ENCODE measurements at regions not wholly inside any gene's neighbourhood (a gene's known extent, or its start where the extent isn't known, plus 50 kb on each side); places are given as distances from the start of the nearest gene placed in this dataset.

GRCh38 chr3:88987776-88988175 is 119.6 kb upstream of the EPHA3 start:
- Histone ChIP-seq H3K9me3 (ENCODE audit: control insufficient read depth, low read length) (no peaks in the 10 kb centered on the region), H3K27me3 (ENCODE audit: control insufficient read depth, insufficient read depth, low read length, poor library complexity, severe bottlenecking) (no peaks in the 10 kb centered on the region), H3K36me3 (ENCODE audit: control insufficient read depth, insufficient read depth, low read length) (no peaks in the 10 kb centered on the region), H3K4me1 (ENCODE audit: control insufficient read depth, insufficient read depth, low read length) (peaks cover 3% of the 10 kb centered on the region), H3K4me3 (ENCODE audit: low read length) (no peak overlapping the region), H3K27ac (ENCODE audit: low read depth, low read length) (no peak overlapping the region), H3K9ac (ENCODE audit: extremely low read depth, low read length, poor library complexity, severe bottlenecking) (no peak overlapping the region)
- Mint-ChIP-seq H3K4me1 (no peaks in the 10 kb centered on the region), H3K4me3 (no peak overlapping the region), H3K27me3 (ENCODE audit: insufficient read depth) (no peaks in the 10 kb centered on the region), H3K36me3 (ENCODE audit: low read depth) (no peaks in the 10 kb centered on the region), H3K27ac (no peak overlapping the region), H3K9me3 (no peaks in the 10 kb centered on the region)
- DNase-seq: no peak
- TF ChIP-seq CTCF (conservative IDR thresholded peaks at IDR 0.05): no peak

- Mint-ChIP-seq H3K9me3 (no peaks in the 10 kb centered on the region), H3K4me3 (no peak overlapping the region), H3K36me3 (ENCODE audit: low read depth) (no peaks in the 10 kb centered on the region), H3K4me1 (no peaks in the 10 kb centered on the region), H3K27me3 (ENCODE audit: insufficient read depth) (no peaks in the 10 kb centered on the region), H3K27ac (peak overlapping the region; percentile 21)
- Histone ChIP-seq H3K4me3 (ENCODE audit: low read length) (no peak overlapping the region), H3K4me1 (ENCODE audit: control insufficient read depth, insufficient read depth, low read length) (peaks cover 3% of the 10 kb centered on the region), H3K36me3 (ENCODE audit: control insufficient read depth, insufficient read depth, low read length) (no peaks in the 10 kb centered on the region), H3K27ac (ENCODE audit: low read depth, low read length) (no peak overlapping the region), H3K9ac (ENCODE audit: extremely low read depth, low read length, poor library complexity, severe bottlenecking) (no peak overlapping the region), H3K27me3 (ENCODE audit: control insufficient read depth, insufficient read depth, low read length, poor library complexity, severe bottlenecking) (no peaks in the 10 kb centered on the region), H3K9me3 (ENCODE audit: control insufficient read depth, low read length) (no peaks in the 10 kb centered on the region)
- TF ChIP-seq CTCF (conservative IDR thresholded peaks at IDR 0.05): no peak
- DNase-seq: peak; percentile 49
- 81 to 86% methylated on average over 1 to 3 of the region's 3 CpGs for WGBS, 2 experiments (ENCODE audit: insufficient coverage in 1 of 2, insufficient read length in 1 of 2)
Observed at GRCh38 chr3:88988906-88989305, 118.5 kb upstream of the EPHA3 start.

GRCh38 chr3:88991496-88991895 is 115.9 kb upstream of the EPHA3 start:
- H3K27me3 Mint-ChIP-seq (ENCODE audit: insufficient read depth): no peaks in the 10 kb centered on the region
- H3K9me3 ChIP-seq (ENCODE audit: control insufficient read depth, low read length): no peaks in the 10 kb centered on the region
- H3K27ac Mint-ChIP-seq: no peak overlapping the region
- H3K4me1 Mint-ChIP-seq: no peaks in the 10 kb centered on the region
- no peaks in the 10 kb centered on the region for H3K9me3 Mint-ChIP-seq
- no peak for DNase-seq
- H3K36me3 ChIP-seq (ENCODE audit: control insufficient read depth, insufficient read depth, low read length): no peaks in the 10 kb centered on the region
- no peak for TF ChIP-seq CTCF (conservative IDR thresholded peaks at IDR 0.05)
- H3K27me3 ChIP-seq (ENCODE audit: control insufficient read depth, insufficient read depth, low read length, poor library complexity, severe bottlenecking): no peaks in the 10 kb centered on the region
- H3K4me3 Mint-ChIP-seq: no peak overlapping the region
- H3K9ac ChIP-seq (ENCODE audit: extremely low read depth, low read length, poor library complexity, severe bottlenecking): no peak overlapping the region
- H3K36me3 Mint-ChIP-seq (ENCODE audit: low read depth): no peaks in the 10 kb centered on the region
- H3K27ac ChIP-seq (ENCODE audit: low read depth, low read length): no peak overlapping the region
- H3K4me3 ChIP-seq (ENCODE audit: low read length): no peak overlapping the region
- peaks cover 3% of the 10 kb centered on the region for H3K4me1 ChIP-seq (ENCODE audit: control insufficient read depth, insufficient read depth, low read length)

All from endodermal cell (in vitro differentiated cells).